GM12892 (cell line): ENCODE measurements at regions not wholly inside any gene's neighbourhood (a gene's known extent, or its start where the extent isn't known, plus 50 kb on each side); places are given as distances from the start of the nearest gene placed in this dataset.

Source experiments
- DNase-seq: peaks from one replicate; pipeline ENCODE4 v3.0.0; 2011; ENCODE audit not compliant: insufficient read length
- FAIRE-seq: peaks from 2 replicates; lab custom pipeline; 2011; peaks lifted over from hg19 to GRCh38; lab: Jason Lieb, UNC
- POLR2A ChIP-seq: IDR thresholded peaks from 2 replicates; pipeline ENCODE4 v1.6.1; 2011; ENCODE audit warnings: low read depth, low read length, control low read depth
- POLR2AphosphoS5 ChIP-seq: IDR thresholded peaks from 2 replicates; pipeline ENCODE4 v1.6.1; 2011; ENCODE audit warnings: low read depth, low read length, control low read depth
- TAF1 ChIP-seq: IDR thresholded peaks from 2 replicates; pipeline ENCODE4 v1.6.1; 2011; ENCODE audit warnings: low read depth, mild to moderate bottlenecking, control low read depth, low read length, borderline replicate concordance

- TF ChIP-seq POLR2AphosphoS5, result no peak
- no peak for TF ChIP-seq POLR2A
- no peak for TF ChIP-seq TAF1
- FAIRE-seq (no peak), DNase-seq (no peak)
Measured at GRCh38 chr9:107919263-107919662, 429.7 kb upstream of the KLF4 start.

DNA sequence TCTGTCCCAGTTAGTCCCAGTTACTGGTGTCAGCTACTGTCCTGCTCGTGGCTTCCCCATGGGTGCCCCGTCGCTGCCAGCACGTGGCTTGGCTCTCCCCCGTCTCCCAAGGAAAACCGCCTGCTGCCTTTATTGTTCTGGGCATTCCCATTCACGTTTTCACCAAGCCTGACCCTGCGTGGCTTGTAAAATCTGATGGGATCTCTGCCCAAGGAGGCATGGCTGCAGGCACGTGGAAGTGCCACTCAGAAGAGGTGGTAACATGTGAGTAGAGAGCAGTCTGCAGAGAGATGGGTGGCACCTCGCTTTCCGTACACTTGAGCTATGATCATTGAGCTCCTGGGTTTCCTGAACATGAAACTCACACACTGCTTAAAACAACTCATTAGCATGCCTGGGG, 429.2 kb upstream of the KLF4 start:
- DNase-seq (no peak), FAIRE-seq (no peak)
- no peak for TF ChIP-seq POLR2AphosphoS5
- no peak for TF ChIP-seq TAF1
- no peak for TF ChIP-seq POLR2A

DNA sequence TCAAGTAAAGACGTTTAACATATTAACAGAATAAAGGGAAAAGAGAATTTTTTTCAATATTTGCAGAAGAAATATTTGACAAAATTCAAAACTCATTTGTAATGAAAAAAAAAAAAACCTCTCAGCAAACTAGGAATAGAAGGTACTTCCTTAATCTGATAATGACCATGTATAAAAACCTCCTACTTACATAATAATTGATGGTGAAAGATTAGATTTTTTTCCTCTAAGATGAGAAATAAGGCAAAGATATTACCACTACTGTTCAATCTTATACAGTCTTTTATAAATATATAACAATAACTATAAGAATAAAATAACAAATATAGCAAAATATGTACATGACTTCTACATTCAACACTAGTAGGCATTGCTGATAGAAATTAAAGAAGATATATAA, 424.6 kb upstream of the KLF4 start:
- no peak for TF ChIP-seq POLR2A
- no peak for TF ChIP-seq TAF1
- TF ChIP-seq POLR2AphosphoS5, result no peak
- no peak for DNase-seq
- no peak for FAIRE-seq

- DNase-seq (no peak), FAIRE-seq (no peak)
- TF ChIP-seq POLR2AphosphoS5 (no peak), TAF1 (no peak), POLR2A (no peak)
Measured at GRCh38 chr9:107907715-107908114, 418.1 kb upstream of the KLF4 start.

DNA sequence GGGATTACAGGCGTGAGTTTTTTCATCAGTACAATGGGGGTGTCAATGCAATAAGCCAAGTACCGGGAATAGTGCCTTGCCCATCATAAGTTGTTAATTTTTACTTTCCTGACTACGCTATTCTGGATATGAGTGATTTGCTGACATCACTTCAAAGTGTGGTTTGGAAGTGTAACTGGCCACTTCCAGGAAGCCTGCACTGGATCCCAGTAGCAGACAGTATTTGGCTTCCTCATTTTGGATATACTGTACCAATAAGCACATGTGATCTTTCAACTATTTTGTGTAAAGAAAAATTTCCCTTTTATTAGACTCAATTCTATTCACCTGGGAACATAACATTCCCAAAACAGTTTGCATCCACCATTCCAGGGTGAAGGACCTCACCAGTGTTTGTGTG, 417.7 kb upstream of the KLF4 start:
- no peak for FAIRE-seq
- no peak for TF ChIP-seq TAF1
- no peak for TF ChIP-seq POLR2A
- no peak for TF ChIP-seq POLR2AphosphoS5

GRCh38 chr9:107906074-107906473, 416.5 kb upstream of the KLF4 start:
- DNase-seq (no peak), FAIRE-seq (no peak)
- TF ChIP-seq TAF1, result no peak
- TF ChIP-seq POLR2AphosphoS5, result no peak
- TF ChIP-seq POLR2A, result no peak

More for the DNA sequence above, 417.7 kb upstream of the KLF4 start:
- no peak for DNase-seq

DNA sequence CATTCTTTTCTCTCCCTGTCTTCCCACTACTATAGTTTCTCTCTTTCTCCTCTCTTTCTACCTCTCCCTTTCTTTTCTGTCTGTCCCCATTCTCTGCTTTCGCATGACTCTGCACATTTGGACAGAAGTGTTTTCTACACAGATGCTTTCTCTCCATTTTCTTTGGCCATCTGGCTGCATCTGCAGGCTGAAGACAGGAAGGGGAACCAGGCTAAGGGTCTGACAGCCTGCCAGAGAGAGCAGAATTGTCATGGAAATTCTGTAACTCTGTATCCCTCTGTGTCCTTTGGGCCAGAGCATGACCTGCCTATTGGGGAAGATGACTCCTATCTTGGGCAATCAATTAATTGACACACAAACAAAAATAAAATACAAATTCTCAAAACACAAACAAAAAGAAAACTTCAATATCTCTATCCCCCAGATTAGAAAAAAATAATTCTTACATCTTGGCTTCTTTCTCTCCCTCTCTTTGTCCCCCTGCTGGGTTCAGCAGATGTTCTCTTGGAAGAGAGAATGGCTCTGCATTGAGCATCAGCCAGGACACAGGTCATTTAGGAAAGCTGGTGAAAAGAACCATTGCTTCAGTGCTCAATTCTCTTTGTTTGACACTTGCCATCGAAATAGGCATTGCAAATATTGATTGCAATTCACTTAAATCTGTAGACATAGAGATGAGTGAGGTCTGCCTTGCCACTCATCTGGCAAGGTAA, 415.9 kb upstream of the KLF4 start:
- FAIRE-seq (no peak), DNase-seq (no peak)
- no peak for TF ChIP-seq POLR2A
- TF ChIP-seq POLR2AphosphoS5, result no peak
- TF ChIP-seq TAF1, result no peak

- TF ChIP-seq POLR2AphosphoS5, result no peak
- TF ChIP-seq POLR2A, result no peak
- TF ChIP-seq TAF1, result no peak
- no peak for DNase-seq
- no peak for FAIRE-seq
Measured at GRCh38 chr9:107899961-107900330, 410.4 kb upstream of the KLF4 start.

GRCh38 chr9:107898761-107899160, 409.2 kb upstream of the KLF4 start:
- DNase-seq, result no peak
- FAIRE-seq, result no peak
- TF ChIP-seq POLR2AphosphoS5 (no peak), POLR2A (no peak), TAF1 (no peak)

GRCh38 chr9:107896544-107896943, 407.0 kb upstream of the KLF4 start:
- FAIRE-seq (no peak), DNase-seq (no peak)
- TF ChIP-seq POLR2AphosphoS5 (no peak), TAF1 (no peak), POLR2A (no peak)

DNA sequence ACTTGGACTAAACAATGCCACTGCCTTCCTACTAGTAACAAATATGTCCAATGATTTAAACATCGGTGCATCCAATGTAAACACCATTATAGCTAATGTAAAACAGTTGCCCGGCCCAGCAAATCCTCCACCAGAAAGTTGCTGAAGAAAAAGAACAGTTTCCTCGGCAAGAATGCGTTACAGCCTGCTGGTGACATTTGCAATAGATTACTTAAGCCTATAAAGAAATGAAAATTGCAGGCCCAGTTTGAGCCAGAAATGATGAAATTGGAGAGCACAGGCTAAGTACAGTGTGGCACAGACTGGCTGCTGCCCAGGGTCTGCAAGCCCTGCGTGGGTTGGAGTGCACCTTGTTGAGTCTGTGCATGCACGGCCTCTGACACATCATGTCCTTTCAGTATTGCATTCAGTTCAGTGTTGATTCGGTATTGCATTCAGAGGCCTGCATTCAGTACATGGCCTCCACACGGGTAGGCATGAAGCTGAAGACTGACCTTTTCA, 406.0 kb upstream of the KLF4 start:
- FAIRE-seq (no peak), DNase-seq (no peak)
- TF ChIP-seq POLR2AphosphoS5 (no peak), TAF1 (no peak), POLR2A (no peak)

GRCh38 chr9:107894572-107895261, 405.1 kb upstream of the KLF4 start:
- no peak for FAIRE-seq
- TF ChIP-seq TAF1 (no peak), POLR2A (no peak), POLR2AphosphoS5 (no peak)
- no peak for DNase-seq
